HEK293T (cell line): ENCODE measurements at regions not wholly inside any gene's neighbourhood (a gene's known extent, or its start where the extent isn't known, plus 50 kb on each side); places are given as distances from the start of the nearest gene placed in this dataset.

Experiments used
- BHLHE40 ChIP-seq: fragments of 450-650 bp; IDR thresholded peaks from 2 replicates; pipeline ENCODE4 v1.6.1; 2016; ENCODE audit warnings: mild to moderate bottlenecking, moderate library complexity, borderline replicate concordance
- CTBP1 ChIP-seq: fragments of 450-650 bp; IDR thresholded peaks from 2 replicates; pipeline ENCODE4 v1.6.1; 2016; ENCODE audit warnings: borderline replicate concordance
- FOXM1 ChIP-seq: fragments of 450-650 bp; IDR thresholded peaks from 2 replicates; pipeline ENCODE4 v1.6.1; 2017; ENCODE audit warnings: mild to moderate bottlenecking, borderline replicate concordance
- HDGF ChIP-seq: fragments of 450-650 bp; IDR thresholded peaks from 2 replicates; pipeline ENCODE4 v1.6.1; 2017; ENCODE audit warnings: antibody characterized with exemption, borderline replicate concordance
- LEF1 ChIP-seq: fragments of 450-650 bp; IDR thresholded peaks from 2 replicates; pipeline ENCODE4 v1.6.1; 2017; ENCODE audit warnings: mild to moderate bottlenecking, borderline replicate concordance
- NFRKB ChIP-seq: fragments of 450-650 bp; IDR thresholded peaks from 2 replicates; pipeline ENCODE4 v1.6.1; 2016; ENCODE audit warnings: mild to moderate bottlenecking, moderate library complexity
- PKNOX1 ChIP-seq: fragments of 450-650 bp; IDR thresholded peaks from 2 replicates; pipeline ENCODE4 v1.6.1; 2016
- SP1 ChIP-seq: fragments of 450-650 bp; IDR thresholded peaks from 2 replicates; pipeline ENCODE4 v1.6.1; 2017

- TF ChIP-seq BHLHE40, result no peak
- no peak for TF ChIP-seq LEF1
- TF ChIP-seq FOXM1, result no peak
- no peak for TF ChIP-seq SP1
- no peak for TF ChIP-seq CTBP1
- no peak for TF ChIP-seq PKNOX1
- no peak for TF ChIP-seq HDGF
- TF ChIP-seq NFRKB, result no peak
Measured at GRCh38 chr1:218895064-218895587, 278.6 kb upstream of the LYPLAL1 start.
